A673 (cell line): ENCODE measurements at regions not wholly inside any gene's neighbourhood (a gene's known extent, or its start where the extent isn't known, plus 50 kb on each side); places are given as distances from the start of the nearest gene placed in this dataset.
A peak's percentile ranks its signal among the peaks of the same experiment; 100 is the strongest.

ENCODE experiments used
- BruUV-seq: library from RNA; stranded (reverse); fragments of 400-500 nt; replicated peaks from 2 replicates; lab custom pipeline; 2021; lab: Mats Ljungman, UMichigan
- CTCF ChIA-PET: fragments of 300-600 bp; sonication (Branson Sonifier 250); formaldehyde crosslinking; loops from one replicate; lab custom pipeline; 2022; ENCODE audit warnings: antibody characterized with exemption; lab: Charles Lee
- POLR2A ChIA-PET: fragments of 300-600 bp; sonication (Branson Sonifier 250); formaldehyde crosslinking; loops from one replicate; lab custom pipeline; 2022; ENCODE audit warnings: antibody characterized with exemption; ENCODE audit not compliant: low non-redundant PET; lab: Charles Lee
- DNase-seq: peaks from one replicate; pipeline ENCODE4 v3.0.0-alpha.2; 2015; ENCODE audit warnings: low spot score
- H3K27ac ChIP-seq: fragments of 200-600 bp; sonication (generic); 2 replicates; pipeline ENCODE4 v1.5.1; 2016; ENCODE audit warnings: mixed run types, low read depth, mild to moderate bottlenecking, mixed read lengths, antibody characterized with exemption, low read length; ENCODE audit not compliant: poor library complexity, severe bottlenecking
- H3K27me3 ChIP-seq: fragments of 200-600 bp; sonication (generic); replicated peaks from 2 replicates; pipeline ENCODE4 v1.6.1; 2017; ENCODE audit warnings: mixed run types, low read depth, mild to moderate bottlenecking, mixed read lengths, antibody characterized with exemption, low read length; ENCODE audit not compliant: insufficient read depth, poor library complexity
- H3K36me3 ChIP-seq: fragments of 200-600 bp; sonication (generic); 2 replicates; pipeline ENCODE4 v1.6.1; 2016; ENCODE audit warnings: mixed run types, mild to moderate bottlenecking, mixed read lengths, antibody characterized with exemption, low read length; ENCODE audit not compliant: insufficient read depth, poor library complexity, severe bottlenecking
- H3K4me1 ChIP-seq: fragments of 200-600 bp; sonication (generic); 2 replicates; pipeline ENCODE4 v1.6.1; 2017; ENCODE audit warnings: mixed run types, mild to moderate bottlenecking, mixed read lengths, antibody characterized with exemption, low read length; ENCODE audit not compliant: insufficient read depth, poor library complexity, severe bottlenecking
- H3K4me3 ChIP-seq: fragments of 200-600 bp; sonication (generic); 2 replicates; pipeline ENCODE4 v1.5.1; 2016; ENCODE audit warnings: low read depth, mixed run types, mild to moderate bottlenecking, mixed read lengths, low read length; ENCODE audit not compliant: poor library complexity, severe bottlenecking
- H3K9me3 ChIP-seq: fragments of 200-600 bp; sonication (generic); 2 replicates; pipeline ENCODE4 v1.6.1; 2016; ENCODE audit warnings: mixed run types, low read depth, mild to moderate bottlenecking, mixed read lengths, antibody characterized with exemption, low read length; ENCODE audit not compliant: poor library complexity, severe bottlenecking
- EZH2 ChIP-seq: fragments of 200-600 bp; sonication (generic); IDR thresholded peaks from 2 replicates; pipeline ENCODE4 v1.6.1; 2017; ENCODE audit warnings: borderline replicate concordance, low read depth, mild to moderate bottlenecking, mixed read lengths, antibody characterized with exemption, low read length; ENCODE audit not compliant: poor library complexity, severe bottlenecking
- intact Hi-C: fragments of 100-400 bp; cut with micrococcal nuclease; formaldehyde crosslinking; loops from one replicate; pipeline ENCODE4 v1.10.0; 2022; ENCODE audit not compliant: unreplicated experiment
- TF ChIP-seq, protein P1 (sequence below): fragments of 300-800, 200-600 bp; sonication (generic); conservative IDR thresholded peaks from 2 replicates; pipeline ENCODE4 v1.5.1; 2017; ENCODE audit warnings: low read depth, mild to moderate bottlenecking, antibody characterized with exemption, low read length, moderate library complexity, mixed read lengths

DNA sequence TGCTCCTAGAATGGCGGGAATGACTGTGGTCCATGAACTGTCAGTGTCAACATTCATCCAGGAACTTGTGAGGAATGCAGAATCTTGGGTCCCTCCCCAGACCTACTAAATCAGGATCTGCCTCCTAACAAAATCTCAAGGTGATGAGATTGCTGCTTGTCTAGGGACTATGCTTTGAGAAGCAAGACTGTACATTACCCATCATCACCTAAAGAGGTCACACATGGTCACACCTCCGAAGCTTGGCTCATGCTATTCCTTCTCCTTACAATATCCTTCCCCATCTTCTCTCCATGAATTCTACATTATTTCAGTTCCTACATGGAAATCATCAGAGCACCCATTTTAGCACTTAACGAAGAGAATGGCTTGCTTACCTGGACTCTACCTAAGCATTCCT is 102.3 kb upstream of the JARID2 start:
- BruUV-seq, result no TSS peak
- Histone ChIP-seq H3K4me3 (no peak overlapping the region), H3K27ac (no peak overlapping the region), H3K27me3 (no peaks in the 10 kb centered on the region), H3K4me1 (no peaks in the 10 kb centered on the region), H3K36me3 (no peaks in the 10 kb centered on the region), H3K9me3 (no peaks in the 10 kb centered on the region)
- ChIA-PET POLR2A (no interaction called here), CTCF (no interaction called here)
- TF ChIP-seq EZH2, result no peak
- TF ChIP-seq, protein P1, sequence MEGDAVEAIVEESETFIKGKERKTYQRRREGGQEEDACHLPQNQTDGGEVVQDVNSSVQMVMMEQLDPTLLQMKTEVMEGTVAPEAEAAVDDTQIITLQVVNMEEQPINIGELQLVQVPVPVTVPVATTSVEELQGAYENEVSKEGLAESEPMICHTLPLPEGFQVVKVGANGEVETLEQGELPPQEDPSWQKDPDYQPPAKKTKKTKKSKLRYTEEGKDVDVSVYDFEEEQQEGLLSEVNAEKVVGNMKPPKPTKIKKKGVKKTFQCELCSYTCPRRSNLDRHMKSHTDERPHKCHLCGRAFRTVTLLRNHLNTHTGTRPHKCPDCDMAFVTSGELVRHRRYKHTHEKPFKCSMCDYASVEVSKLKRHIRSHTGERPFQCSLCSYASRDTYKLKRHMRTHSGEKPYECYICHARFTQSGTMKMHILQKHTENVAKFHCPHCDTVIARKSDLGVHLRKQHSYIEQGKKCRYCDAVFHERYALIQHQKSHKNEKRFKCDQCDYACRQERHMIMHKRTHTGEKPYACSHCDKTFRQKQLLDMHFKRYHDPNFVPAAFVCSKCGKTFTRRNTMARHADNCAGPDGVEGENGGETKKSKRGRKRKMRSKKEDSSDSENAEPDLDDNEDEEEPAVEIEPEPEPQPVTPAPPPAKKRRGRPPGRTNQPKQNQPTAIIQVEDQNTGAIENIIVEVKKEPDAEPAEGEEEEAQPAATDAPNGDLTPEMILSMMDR, result no peak
- intact Hi-C loops, result no loop called here
- no peak for DNase-seq

DNA sequence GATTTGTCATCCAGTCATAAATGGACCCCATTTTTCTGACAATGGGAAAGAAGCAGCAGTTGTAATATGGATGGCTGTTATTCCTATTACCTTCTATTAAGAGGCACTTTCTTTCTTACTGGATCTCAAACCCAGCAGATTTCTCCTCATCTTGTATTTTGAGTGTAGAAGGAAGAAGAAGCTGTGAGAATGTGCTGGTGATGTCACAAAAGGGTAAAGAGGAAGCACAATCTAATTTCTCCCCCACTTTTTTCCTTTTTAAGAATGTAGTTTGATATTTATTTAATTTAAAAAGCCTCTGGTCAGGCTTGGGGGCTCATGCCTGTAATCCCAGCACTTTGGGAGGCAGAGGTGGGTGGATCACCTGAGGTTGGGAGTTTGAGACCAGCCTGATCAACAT is 100.0 kb upstream of the JARID2 start:
- H3K27ac ChIP-seq, result no peak overlapping the region
- no peaks in the 10 kb centered on the region for H3K9me3 ChIP-seq
- no peaks in the 10 kb centered on the region for H3K36me3 ChIP-seq
- ChIA-PET CTCF (no interaction called here), POLR2A (no interaction called here)
- TF ChIP-seq, protein P1, result no peak
- TF ChIP-seq EZH2, result no peak
- no peaks in the 10 kb centered on the region for H3K4me1 ChIP-seq
- H3K4me3 ChIP-seq, result no peak overlapping the region
- BruUV-seq, result no TSS peak
- intact Hi-C loops, result no loop called here
- no peaks in the 10 kb centered on the region for H3K27me3 ChIP-seq
- DNase-seq, result no peak

DNA sequence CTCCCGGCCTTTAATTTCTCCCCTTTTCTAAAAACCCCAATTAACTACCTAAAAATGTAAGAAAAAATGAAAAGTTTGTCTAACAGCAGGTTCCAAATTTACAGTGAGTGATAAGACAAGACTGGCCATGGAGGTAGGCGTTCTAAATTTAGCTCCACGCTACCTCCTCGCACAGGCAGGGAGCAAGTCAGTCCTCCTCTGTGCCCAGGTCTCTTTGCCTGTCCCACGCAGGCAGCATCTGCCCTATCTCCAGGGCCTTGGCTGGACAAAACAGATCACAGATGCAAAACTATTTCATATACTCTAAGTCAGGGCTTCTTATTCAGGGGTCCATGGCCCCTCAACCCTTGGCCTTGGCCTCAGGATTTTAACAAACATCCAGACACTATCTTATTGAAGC is 98.0 kb upstream of the JARID2 start:
- Histone ChIP-seq H3K9me3 (no peaks in the 10 kb centered on the region), H3K36me3 (no peaks in the 10 kb centered on the region), H3K4me1 (no peaks in the 10 kb centered on the region), H3K27me3 (no peaks in the 10 kb centered on the region), H3K4me3 (no peak overlapping the region), H3K27ac (no peak overlapping the region)
- ChIA-PET CTCF (no interaction called here), POLR2A (no interaction called here)
- TF ChIP-seq EZH2, result no peak
- no peak for DNase-seq
- no TSS peak for BruUV-seq
- intact Hi-C loops, result no loop called here

DNA sequence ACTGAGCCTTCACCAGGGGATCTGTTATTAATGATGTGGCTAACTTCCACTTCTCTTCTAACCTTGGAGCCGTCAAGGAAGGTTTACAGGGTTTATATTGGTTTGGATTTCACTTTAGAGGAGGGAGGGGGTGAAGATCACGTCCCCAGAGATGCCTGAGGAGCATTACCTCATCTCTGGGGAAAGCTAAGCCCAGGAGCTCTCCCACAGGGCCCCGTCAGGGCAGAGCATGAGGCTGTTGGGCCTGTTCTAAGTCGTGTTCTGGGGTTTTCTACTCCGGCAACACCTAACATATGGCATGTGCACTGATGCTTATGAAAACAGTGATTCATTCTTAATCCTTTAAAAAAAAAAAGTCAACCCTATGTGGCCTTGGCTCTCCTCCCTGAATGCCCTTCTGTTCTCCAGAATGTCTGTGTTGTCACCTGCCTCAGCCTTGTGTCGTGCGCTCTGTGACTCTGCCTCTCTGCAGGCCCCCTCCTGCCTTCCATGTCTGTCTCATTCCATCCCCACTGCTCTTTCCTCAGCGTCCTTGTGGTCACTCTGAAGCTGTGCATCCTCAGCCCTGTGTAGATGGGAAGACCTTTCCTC is 97.4 kb upstream of the JARID2 start:
- Histone ChIP-seq H3K27ac (no peak overlapping the region), H3K27me3 (no peaks in the 10 kb centered on the region), H3K9me3 (no peaks in the 10 kb centered on the region), H3K4me3 (no peak overlapping the region), H3K4me1 (no peaks in the 10 kb centered on the region), H3K36me3 (no peaks in the 10 kb centered on the region)
- BruUV-seq, result no TSS peak
- ChIA-PET POLR2A (no interaction called here), CTCF (no interaction called here)
- intact Hi-C loops, result no loop called here
- DNase-seq, result peak; percentile 32
- TF ChIP-seq, protein P1, result no peak
- TF ChIP-seq EZH2, result no peak
